ENCODE measurements at regions not wholly inside any gene's neighbourhood (a gene's known extent, or its start where the extent isn't known, plus 50 kb on each side); places are given as distances from the start of the nearest gene placed in this dataset.
"Not testable (repeated sequence)": the region's sequence is repeated elsewhere in the genome, so short reads cannot be mapped to it uniquely, and the experiment has no call there.

GRCh38 chr22:19659805-19660345 is 54.4 kb upstream of the SEPTIN5 start:
- Histone ChIP-seq H3K4me3 (no peak overlapping the region), H3K9me3 (no peaks in the 10 kb centered on the region), H3K4me1 (no peaks in the 10 kb centered on the region), H3K36me3 (no peaks in the 10 kb centered on the region), H3K27ac (no peak overlapping the region), H3K27me3 (no peaks in the 10 kb centered on the region)
- TF ChIP-seq CTCF (IDR thresholded peaks at IDR 0.05) (no peak), POLR2A (IDR thresholded peaks at IDR 0.05) (no peak)
- intact Hi-C loops (cut with DNase I; ENCODE audit: low total_unique reads): no loop called here
- no peak for DNase-seq

- DNase-seq; H3K4me3 ChIP-seq; intact Hi-C loops (cut with DNase I; ENCODE audit: low total_unique reads); H3K27me3 ChIP-seq; H3K36me3 ChIP-seq; H3K4me1 ChIP-seq; H3K9me3 ChIP-seq; H3K27ac ChIP-seq: not testable (repeated sequence)
Measured at GRCh38 chr22:19660583-19660982, 53.7 kb upstream of the SEPTIN5 start.

- no peaks in the 10 kb centered on the region for H3K27me3 ChIP-seq
- no peaks in the 10 kb centered on the region for H3K4me1 ChIP-seq
- no peaks in the 10 kb centered on the region for H3K36me3 ChIP-seq
- no peak for TF ChIP-seq POLR2A (IDR thresholded peaks at IDR 0.05)
- TF ChIP-seq CTCF (IDR thresholded peaks at IDR 0.05): no peak
- intact Hi-C loops (cut with DNase I; ENCODE audit: low total_unique reads): no loop called here
- no peak overlapping the region for H3K4me3 ChIP-seq
- no peak for DNase-seq
- H3K27ac ChIP-seq: no peak overlapping the region
- H3K9me3 ChIP-seq: no peaks in the 10 kb centered on the region
Measured at GRCh38 chr22:19661156-19661555, 53.1 kb upstream of the SEPTIN5 start.

GRCh38 chr22:19662049-19662684 is 52.1 kb upstream of the SEPTIN5 start:
- intact Hi-C loops (cut with DNase I; ENCODE audit: low total_unique reads); H3K4me3 ChIP-seq; H3K27me3 ChIP-seq; H3K9me3 ChIP-seq; H3K36me3 ChIP-seq; H3K4me1 ChIP-seq; DNase-seq; H3K27ac ChIP-seq: not testable (repeated sequence)

GRCh38 chr22:19663286-19663815 is 51.0 kb upstream of the SEPTIN5 start:
- H3K27ac ChIP-seq: no peak overlapping the region

More at GRCh38 chr22:19663286-19663815, 51.0 kb upstream of the SEPTIN5 start:
- intact Hi-C loops (cut with DNase I; ENCODE audit: low total_unique reads): no loop called here
- Histone ChIP-seq H3K9me3 (no peaks in the 10 kb centered on the region), H3K4me3 (no peak overlapping the region), H3K36me3 (no peaks in the 10 kb centered on the region), H3K4me1 (no peaks in the 10 kb centered on the region), H3K27me3 (no peaks in the 10 kb centered on the region)
- TF ChIP-seq CTCF (IDR thresholded peaks at IDR 0.05) (no peak), POLR2A (IDR thresholded peaks at IDR 0.05) (no peak)
- DNase-seq: peak in 1 of 2 donors; percentile 46
